Activated CD8-positive, alpha-beta memory T cell treated with anti-CD3 and anti-CD28 coated beads, Interleukin-2, amount 50 U/mL, for 1 hour (primary cell): ENCODE measurements at regions not wholly inside any gene's neighbourhood (a gene's known extent, or its start where the extent isn't known, plus 50 kb on each side); places are given as distances from the start of the nearest gene placed in this dataset.
"Not testable (repeated sequence)": the region's sequence is repeated elsewhere in the genome, so short reads cannot be mapped to it uniquely, and the experiment has no call there.

Experiments
- DNase-seq: peaks from one replicate; pipeline ENCODE4 v3.0.0-alpha.2; 2020; ENCODE audit errors: extremely low read depth

DNA sequence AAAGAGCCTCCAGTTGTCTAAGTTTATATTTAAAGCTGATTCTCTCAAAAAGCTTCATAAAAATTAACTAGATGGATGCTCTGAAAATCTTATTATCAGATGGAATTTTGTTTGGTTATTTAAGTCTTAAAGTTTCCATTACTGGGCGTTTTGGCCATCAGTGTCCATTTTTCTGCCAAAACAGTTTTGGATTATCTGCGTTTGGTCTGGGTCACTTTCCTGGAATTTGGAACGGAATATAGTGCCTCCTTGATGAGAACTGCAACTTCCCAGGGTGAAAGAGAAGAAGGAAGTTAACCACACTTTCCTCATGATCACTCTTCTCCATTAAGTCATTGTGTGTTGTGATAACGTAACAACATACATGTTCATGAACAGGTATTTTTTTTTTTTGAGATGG is 764.9 kb upstream of the AUTS2 start:
- no peak for DNase-seq

DNA sequence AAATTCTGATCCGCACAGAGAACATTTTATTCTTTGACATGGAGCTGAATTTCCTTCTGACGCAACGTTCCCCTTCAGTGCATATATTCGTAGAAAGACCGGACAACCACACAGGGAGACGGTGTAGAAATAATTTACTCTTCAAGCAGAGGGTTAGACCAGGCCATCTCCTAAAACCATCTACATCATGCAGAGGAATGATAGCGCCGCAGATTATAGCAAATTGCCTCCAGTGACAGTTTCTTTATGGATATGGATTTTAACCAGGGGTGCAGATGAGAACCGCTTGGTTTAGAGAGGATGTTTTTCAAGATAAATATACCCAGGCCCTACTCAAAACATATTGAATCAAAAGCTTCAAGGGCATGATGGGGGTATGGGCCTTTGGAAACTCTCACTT is 759.3 kb upstream of the AUTS2 start:
- DNase-seq, result no peak

GRCh38 chr7:68840991-68841390 is 757.3 kb upstream of the AUTS2 start:
- no peak for DNase-seq

DNA sequence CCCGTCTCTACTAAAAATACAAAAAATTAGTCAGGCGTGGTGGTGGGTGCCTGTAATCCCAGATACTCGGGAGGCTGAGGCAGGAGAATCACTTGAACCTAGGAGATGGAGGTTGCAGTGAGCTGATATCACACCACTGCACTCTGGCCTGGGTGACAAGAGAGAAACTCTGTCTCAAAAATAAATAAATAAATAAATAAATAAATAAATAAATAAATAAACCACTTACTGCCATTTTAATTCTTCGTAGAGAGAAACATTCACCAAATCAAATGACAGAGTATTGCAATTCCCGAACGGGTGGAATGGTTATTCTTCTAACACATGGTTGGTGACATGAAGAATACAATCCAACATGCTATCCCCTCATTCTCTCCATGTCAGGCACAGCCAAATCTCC is 754.3 kb upstream of the AUTS2 start:
- DNase-seq, result not testable (repeated sequence)

GRCh38 chr7:68846811-68847325 is 751.4 kb upstream of the AUTS2 start:
- DNase-seq, result no peak

DNA sequence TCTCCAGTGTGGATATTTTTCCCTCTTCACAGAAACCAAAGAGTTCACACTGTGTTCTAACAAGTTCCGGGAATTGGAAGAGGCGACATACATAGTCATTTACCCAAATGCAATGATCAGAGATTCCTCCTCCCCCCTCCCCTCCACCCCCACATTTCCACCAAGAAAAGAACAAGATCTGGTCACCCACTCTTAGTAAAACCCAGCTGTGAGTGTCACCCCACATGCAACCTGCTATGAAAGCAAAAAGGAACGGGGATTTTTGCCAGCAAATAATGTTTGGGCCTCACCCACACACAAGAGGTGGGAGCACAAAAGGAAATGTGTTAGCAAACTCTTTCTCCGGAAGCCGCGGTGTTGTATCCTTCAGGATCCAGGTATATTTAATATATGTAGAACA is 745.0 kb upstream of the AUTS2 start:
- no peak for DNase-seq

DNA sequence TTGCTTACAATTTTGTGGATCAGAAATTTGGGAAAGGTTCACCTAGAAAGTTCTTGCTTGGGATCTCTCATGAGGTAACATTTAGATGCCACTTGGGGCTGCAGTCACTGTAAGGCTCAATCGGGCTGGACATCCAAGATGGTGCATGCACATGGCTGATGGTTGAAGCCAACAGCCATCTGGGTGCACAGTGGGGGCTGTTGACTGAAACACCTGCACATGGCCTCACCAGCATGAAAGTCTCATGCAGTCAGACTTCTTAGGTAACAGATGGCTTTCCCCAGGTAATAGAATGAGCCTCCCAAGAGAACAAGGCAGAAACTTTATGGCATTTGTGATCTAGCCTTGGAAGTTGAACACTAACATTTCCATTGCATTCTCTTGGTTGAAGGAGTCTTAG is 740.7 kb upstream of the AUTS2 start:
- no peak for DNase-seq

DNA sequence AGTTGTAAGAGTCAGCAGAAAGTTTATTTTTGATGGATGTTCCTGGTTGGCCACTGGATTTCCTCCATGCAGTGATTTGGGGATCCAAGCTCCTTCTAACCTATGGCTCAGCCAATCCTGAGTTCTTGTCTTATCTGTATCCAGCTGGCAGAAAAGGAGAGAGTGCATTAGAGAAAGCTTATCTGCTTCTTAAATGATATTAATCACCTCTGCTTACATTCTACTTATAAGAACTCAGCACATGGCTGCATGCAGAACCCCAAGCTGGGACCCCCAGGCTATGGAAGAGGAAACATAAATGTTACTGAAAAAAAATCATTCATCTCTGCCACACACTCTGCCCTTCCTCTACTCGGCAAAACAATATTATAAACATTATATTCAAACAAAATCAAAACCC is 739.8 kb upstream of the AUTS2 start:
- no peak for DNase-seq

GRCh38 chr7:68861171-68861570 is 737.1 kb upstream of the AUTS2 start:
- no peak for DNase-seq

GRCh38 chr7:68862261-68862660 is 736.0 kb upstream of the AUTS2 start:
- no peak for DNase-seq

DNA sequence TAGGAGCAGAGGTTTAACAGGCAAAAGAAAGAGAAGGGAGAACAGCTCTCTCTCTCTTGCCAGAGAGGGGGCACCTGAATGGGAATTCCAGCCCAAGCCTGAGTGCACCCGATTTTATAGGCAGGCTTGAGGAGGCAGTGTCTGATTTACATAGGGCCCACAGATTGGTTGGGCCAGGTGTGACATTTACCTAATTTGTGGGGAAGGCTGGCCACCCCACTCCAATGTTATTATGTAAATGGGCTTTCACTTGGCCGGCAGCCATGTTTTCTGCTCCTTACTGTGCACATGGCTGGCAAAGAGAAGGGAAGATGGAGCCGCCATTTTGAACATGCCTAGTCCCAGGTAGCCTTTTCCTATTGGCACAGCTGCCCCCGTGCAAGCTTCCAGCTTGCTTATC is 735.5 kb upstream of the AUTS2 start:
- DNase-seq, result no peak

- no peak for DNase-seq
Measured at GRCh38 chr7:68865351-68866199, 732.7 kb upstream of the AUTS2 start.

- DNase-seq, result no peak
Measured at GRCh38 chr7:68866200-68866570, 732.1 kb upstream of the AUTS2 start.

DNA sequence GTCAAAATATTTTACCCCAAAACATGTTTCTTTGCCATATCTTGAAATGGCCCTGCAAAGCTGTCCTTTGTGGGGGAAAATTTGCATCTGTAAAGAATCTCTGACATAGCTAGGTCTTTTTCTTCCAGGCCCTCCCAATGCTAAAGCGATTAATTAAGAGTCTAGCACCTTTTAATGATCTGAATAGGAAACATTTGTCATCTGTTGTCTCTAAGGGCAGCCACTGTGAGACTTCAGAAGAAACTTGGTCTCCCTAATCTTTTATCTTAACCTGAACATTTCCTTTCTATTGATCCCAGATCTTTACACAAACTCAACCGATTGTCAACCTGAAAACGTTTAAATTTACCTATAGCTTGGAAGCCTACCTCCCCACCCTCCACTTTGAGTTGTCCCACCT is 731.6 kb upstream of the AUTS2 start:
- DNase-seq, result not testable (repeated sequence)

DNA sequence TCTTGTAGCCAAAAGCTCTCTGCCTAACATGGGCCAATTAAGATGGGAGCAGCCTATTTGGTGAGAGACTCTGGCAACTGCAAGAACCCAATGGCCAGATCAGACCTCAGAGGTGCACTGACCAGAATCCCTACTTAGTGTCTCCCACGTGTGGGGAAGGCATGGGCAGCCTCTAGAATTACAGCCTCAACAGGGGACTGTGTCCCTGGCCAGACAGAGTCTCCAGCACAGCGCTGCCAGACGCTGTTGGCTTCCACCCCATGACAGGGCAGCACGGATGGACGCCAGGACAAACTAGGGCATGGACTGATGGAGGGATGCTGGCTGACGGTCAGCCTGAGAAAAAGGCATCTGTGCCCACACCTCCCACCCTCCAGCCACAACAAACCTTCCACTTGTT is 729.3 kb upstream of the AUTS2 start:
- no peak for DNase-seq

DNA sequence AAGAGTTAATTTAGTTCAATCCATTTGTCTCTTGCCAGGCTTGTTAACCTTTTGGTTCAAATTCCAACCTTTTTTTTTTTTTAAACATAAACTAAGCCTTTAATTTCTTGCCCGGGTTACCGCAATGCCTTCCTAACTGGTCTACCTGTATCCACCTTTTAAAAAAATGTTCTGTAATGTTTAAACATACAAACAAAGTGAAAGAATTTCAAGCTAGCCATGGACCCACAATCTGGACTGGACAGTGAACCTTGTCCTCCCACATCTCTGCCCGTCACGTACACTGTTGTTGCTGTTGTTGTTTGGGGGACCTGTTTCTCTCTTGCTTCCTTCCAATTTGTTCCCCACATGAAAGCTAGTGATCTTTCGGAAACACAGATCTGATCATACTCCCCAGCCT is 724.7 kb upstream of the AUTS2 start:
- DNase-seq, result no peak

- no peak for DNase-seq
Measured at GRCh38 chr7:68875857-68876256, 722.4 kb upstream of the AUTS2 start.

DNA sequence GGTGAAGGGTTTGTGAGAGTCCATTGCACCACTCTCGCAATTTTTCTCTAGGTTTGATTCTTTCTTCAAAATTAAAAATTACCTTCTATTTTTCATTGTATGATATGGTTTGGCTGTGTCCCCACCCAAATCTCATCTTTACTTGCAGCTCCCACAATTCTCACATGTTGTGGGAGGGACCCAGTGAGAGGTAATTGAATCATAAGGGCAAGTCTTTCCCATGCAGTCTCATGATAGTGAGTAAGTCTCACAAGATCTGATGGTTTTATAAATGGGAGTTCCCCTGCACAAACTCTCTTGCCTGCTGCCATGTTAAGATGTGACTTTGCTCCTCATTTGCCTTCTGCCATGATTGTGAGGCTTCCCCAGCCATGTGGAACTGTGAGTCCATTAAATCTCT is 711.2 kb upstream of the AUTS2 start:
- not testable (repeated sequence) for DNase-seq

DNA sequence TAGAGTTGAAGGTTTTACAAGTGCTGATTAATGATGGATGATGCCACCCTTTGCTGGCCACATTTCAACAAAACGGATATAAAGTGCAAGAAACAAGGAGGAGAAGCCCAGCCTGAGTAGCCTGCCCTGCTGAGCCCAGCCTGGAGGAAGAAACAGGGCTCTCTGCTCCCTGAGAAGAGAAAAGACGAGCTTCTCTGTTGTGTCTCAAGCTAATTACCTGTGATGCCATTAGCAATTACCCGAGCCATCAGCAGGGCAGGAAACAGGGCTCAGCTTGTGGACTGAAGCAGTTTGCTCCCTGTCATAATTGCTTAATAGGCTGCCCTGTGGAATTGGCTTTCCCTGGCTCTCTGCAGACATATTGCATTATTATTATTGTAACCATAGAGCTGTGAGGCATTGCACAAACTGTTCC is 709.3 kb upstream of the AUTS2 start:
- no peak for DNase-seq

DNA sequence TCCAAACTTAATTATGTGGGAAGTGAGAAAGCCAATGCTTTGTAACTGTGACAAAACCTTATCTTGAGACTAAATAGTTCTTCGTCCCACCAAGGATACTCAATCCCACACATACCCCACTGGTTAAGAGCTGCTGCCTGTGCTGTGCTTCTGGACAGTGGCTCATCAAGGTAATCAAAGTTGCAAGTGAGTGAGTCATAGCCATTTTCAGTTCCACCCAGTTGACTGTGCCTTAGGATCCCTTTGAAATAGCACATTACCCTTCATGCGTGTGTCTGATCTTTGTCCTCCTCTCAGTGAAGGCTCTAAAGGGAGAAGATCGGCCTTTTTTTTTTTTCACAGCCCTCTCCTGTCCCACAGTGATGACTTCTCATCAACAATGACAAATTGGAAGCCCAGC is 706.0 kb upstream of the AUTS2 start:
- DNase-seq, result no peak

GRCh38 chr7:68893411-68893810 is 704.9 kb upstream of the AUTS2 start:
- DNase-seq, result no peak

DNA sequence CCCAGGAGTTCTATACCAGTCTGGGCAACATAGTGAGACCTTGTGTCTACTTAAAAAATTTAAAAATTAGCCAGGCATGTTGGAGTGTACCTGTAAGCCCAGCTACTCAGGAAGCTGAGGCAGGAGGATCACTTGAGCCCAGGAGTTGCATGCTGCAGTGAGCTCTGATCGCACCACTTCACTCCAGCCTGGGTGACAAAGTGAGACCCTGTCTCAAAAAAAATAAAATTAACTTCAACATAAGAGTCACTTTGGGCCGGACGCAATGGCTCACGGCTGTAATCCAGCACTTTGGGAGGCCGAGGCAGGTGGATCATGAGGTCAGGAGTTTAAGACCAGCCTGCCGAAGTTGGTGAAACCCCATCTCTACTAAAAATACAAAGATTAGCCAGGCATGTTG is 699.1 kb upstream of the AUTS2 start:
- DNase-seq, result not testable (repeated sequence)

- no peak for DNase-seq
Measured at GRCh38 chr7:68900096-68900495, 698.2 kb upstream of the AUTS2 start.

GRCh38 chr7:68904630-68905029 is 693.6 kb upstream of the AUTS2 start:
- DNase-seq, result no peak
